T-helper 1 cell (primary cell): ENCODE measurements at regions not wholly inside any gene's neighbourhood (a gene's known extent, or its start where the extent isn't known, plus 50 kb on each side); places are given as distances from the start of the nearest gene placed in this dataset.

Experiments
- DNase-seq, 5 donors: peaks; one replicate each; pipeline ENCODE4 v3.0.0-alpha.2; 2012 to 2020

DNA sequence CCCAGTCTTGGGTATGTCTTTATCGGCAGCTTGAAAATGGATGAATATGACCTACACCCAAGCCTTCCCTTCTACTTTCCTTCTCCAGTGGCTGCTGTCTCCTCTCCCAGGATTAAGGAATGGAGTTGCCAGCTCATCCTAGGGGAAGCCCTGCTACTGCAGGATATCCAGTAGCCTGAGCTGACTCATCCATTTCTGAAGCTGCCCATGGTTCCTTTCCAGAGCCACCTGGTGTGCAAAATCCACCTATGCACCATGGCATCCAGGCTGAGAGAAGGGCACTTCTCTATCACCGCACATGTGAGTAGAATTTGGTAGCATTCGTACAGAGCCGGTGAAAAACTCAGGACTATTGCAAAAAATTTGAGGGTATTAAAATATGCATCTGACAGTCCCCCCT lies 290.8 kb downstream of the YTHDC2 start:
- no peak for DNase-seq

DNA sequence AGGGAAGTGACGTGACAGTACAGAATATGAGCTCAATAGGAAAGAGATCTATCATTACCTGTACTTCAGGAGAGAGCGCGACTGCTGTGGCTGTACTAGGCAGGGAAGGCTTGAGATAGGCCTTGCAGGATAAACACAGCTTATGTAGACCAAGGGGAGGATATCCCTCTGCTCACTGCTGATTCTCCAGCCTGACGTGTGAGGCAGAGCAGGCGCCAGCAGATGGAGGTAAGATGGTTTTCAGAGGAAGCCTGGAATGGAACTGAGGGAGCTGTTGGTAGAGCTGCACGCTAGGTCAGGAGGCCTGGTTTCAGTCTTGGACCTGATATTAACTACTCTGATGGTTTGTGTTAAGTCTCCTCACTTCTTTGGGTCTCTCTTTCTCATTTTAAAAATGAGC lies 291.4 kb downstream of the YTHDC2 start:
- no peak for DNase-seq

DNA sequence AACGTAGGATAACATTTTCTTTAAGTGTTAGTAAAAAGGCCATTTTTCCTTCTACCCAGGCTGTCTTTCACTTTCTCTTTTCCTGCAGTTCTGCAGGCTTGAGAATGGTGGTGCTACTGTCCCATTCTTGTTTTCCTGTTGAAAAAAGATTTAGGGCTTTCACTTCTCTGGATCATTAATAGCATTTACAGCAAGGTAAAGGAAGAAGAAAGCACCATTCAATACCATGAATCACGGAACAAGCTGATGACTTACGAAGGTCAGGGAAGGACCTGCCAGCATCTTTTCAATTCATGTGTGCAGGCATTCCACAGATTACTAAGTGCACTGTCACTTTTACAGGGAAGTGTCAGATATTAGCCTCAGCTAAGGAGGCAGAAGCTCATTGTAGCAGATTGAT lies 292.8 kb downstream of the YTHDC2 start:
- no peak for DNase-seq

DNA sequence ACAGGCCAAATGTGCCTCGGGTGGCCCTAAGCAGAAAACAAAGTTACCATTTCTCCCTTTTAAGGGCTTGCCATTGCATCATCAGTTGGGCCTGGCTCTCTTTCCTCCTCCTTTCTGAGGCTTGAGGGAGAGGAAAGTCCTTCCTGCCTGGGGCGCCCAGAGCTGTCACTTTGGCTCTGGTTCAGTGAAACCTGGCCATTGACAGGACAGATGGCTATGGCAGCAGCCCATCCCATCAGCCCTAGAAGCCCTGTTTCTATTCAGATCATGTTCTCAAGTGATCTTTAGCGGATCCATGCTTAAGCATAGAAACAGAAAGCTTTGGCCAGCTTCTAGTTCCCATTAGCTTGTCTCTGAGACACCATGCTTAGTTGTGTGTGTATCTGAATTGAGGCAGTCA lies 293.4 kb downstream of the YTHDC2 start:
- no peak for DNase-seq

DNA sequence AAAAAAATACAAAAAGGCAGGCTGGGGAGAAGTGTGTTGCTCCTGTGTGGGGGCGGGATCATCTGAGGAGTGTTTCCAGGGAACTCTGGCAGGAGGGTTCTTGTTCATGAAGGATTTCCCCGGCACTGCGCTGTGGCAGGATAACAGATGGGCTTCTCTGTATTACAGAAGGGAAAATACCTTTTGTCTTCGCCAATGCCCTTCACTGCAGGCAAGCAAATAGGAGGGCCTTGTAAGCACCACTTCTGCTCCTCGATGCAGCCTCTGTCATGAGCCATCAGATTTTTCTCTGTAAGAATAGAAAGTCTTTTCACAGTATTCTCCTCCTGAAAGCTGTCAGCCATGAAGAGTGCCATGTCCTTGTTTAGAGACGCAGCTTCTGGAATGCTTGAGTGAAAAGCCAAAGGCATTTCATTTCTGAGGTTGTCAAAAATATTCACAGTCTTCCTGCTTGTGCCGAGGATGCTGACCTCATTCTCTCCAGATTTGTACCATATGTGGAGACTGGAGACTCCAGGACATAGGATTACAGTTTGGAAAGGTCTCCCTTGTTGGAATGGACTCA lies 294.0 kb downstream of the YTHDC2 start:
- no peak for DNase-seq

DNA sequence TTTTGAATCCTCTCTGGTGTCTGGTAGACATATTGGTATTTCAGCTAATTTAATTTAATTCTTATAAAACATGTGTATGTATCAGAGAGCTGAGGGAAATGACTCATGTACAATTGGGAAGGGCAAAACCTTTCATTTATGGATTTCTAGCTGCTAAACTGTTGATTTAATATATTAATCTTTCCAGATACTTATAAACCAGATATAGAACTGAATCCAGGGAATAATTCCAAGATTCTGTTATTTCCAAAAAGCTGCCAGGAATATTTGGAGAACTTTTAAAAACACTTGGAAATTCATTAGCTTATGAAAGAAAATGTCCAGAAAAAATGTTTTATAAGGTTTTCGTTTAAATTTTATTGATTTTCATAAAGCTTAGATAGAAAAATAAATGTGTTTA lies 295.5 kb downstream of the YTHDC2 start:
- DNase-seq, result no peak

DNA sequence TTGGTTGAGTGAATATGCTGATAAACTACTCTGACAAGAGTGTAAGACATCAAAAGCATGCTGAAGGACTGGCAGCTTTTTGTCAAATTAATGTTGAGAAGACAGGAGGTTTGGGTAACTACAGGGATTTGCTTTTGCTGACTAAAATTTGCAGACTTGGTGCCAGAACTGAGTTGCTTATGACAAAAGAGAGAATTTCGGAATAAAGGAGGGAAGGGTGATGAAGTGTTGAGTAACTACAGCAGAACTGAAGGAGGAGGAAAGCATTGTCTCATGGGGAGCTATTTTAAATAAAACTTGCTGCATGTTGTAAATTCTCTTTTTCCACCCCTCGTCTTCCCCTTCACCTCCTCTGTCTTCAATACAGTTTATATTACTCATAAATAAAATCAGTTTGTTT lies 296.1 kb downstream of the YTHDC2 start:
- no peak for DNase-seq

DNA sequence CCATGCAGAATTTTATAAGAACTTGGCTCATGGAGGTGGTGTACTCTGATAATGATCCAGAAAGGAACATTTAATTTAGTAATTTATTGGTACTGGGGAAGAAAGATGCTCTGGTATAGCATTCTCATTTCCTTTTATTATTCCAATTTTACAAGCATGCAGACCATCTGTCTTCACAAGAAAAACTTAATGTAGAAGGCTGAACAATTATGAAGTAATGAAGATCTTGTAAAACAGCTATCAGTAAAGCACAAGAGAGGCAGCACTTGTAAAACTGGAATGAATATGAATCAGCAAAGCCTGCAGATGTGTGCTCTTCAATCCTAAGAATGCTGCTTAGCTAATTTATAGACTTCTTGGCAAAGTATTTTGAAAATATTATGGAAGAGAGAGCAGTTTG lies 300.0 kb downstream of the YTHDC2 start:
- no peak for DNase-seq

DNA sequence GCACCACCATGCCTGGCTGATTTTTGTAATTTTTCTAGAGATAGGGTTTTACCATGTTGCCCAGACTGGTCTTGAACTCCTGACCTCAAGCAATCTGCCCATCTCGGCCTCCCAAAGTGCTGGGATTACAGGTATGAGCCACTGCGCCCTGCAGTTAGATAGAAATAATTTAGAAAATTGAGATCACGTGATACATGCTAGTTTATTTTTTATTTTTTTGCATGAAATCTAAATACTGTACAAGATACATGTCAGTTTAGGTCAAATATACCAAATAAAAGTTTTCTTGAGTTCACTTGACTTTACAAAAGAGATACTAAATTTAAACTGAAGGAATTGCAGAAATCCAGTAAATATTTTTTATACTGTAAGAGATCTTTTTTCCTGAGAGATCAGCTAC lies 304.2 kb downstream of the YTHDC2 start:
- no peak for DNase-seq

DNA sequence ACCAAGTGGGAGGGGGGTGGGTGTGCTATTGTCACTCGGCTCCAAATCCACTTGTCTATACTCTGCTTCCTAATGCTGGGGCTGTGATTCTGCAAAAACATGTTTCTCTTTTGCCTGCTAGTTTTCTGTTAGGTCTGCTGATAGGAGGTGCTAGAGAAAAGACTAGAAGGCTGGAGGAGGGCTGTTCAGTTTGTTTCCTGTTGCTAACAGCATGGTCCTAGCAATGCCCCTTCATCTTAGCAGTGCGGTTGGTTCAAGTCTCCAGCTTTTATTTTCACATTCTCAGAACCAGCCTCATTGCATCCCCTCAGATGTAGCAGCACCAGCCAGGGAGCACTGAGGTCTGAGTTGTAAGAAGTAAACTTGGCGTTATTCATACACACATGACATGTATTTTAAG lies 310.2 kb downstream of the YTHDC2 start:
- no peak for DNase-seq

DNA sequence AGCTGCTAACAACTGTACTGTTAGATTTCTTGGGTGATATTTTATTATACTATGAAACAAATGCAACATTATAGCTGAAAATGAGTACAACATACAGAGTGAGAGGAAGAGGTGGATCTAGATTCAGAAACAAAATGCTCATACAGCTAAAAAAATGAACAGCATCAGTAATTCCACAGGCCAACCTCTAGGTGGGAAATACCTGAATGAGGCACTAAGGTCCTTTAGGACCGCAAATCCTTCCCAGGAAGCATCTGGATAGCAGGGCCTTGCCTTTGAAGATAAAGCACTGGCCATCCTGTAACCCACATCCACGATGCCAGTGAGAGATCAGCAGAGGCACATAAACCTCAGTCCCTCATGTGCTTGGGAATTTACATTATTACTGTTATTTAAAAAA lies 310.8 kb downstream of the YTHDC2 start:
- DNase-seq, result no peak

DNA sequence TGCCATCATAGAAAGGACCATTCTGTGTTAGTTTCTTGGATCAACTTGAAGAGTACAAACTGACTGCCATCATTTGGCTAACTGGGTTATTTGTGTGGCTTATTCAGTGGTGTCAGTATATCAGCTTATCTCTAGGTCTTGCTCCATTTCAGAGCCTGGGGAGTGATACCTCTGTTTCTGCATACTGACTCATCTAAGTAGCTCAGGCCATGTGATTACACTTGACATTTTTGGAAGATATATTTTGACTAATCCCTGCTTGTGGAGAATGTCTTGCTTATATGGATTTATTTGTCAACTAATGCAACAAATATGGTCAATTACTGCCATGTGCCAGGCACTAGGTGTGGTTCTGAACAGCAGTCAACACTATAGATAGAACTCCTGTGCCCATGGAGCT lies 311.7 kb downstream of the YTHDC2 start:
- no peak for DNase-seq

DNA sequence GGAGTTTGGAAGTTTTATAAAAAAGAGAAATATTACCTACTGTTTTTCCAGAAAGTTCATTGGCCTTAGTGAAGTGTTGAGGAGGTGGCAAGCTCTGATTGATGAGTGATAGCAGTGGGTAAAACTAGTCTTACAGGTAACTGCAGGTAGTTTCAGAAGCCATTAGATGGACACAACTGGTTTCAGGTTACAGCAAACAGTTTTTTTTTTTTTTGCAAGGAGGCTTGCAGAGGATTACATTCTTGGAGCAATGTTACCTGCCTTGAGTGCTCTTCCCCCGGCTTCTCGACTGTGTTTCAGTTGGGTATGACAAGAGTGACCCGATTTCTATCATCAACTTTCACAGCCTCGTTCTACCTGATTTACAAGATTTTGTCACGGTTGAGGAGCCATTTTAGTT lies 333.4 kb downstream of the YTHDC2 start:
- no peak for DNase-seq

DNA sequence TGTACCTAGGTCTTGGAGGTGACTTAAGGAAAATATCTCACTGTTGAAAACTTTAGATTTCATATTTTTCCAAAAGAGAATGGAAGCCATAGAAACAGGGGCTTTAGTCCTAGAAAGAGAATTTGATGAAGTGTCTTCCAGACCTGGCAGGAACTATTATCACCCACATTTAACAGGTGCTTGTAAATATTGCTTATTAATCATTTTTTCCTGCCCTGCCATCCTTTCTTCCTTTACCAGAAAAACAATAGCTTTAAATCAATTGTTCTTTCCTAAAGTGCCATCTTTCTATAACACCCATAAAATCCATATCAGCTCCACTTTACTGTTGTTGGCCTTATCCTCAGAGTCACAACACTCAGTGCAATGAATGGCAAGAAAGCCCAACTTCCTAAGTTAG lies 350.9 kb downstream of the YTHDC2 start:
- DNase-seq, result no peak

DNA sequence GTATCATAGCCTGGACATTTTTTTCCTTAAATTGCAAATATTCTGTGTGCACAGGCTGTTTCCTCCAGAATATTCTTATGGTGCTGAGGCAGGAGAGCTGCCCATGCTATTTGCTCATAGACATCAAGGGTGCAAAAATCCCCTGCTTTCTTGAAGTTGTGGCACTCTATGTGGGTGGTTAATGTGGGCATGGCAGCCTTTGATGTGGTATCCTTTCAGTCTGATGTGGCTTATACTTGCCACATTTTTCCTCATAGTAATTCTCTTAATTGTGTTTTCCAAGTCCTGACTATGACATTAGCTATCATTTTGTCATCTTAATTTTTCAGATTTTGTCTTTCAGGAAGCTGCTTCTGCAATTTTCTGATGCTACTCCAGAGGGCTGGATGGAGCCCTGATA lies 353.3 kb downstream of the YTHDC2 start:
- DNase-seq, result no peak

DNA sequence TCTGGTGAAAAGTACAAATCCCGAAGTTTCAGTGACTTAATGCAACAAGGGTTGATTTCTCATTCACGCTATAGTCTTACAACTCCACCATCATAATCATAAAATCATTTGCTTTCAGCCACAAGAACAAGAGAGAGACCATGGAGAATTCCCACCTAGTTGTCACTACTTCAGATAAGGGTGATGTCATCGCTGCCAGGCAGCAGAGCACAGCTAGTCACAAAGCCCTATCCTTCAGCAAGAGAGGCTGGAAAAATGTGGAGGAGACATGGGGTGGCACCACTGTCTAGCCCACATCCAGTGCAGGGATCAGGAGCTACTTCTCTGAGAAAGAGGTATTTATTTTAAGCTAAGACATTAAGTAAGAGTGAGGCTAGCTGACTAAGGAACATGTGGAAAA lies 356.1 kb downstream of the YTHDC2 start:
- DNase-seq, result no peak

DNA sequence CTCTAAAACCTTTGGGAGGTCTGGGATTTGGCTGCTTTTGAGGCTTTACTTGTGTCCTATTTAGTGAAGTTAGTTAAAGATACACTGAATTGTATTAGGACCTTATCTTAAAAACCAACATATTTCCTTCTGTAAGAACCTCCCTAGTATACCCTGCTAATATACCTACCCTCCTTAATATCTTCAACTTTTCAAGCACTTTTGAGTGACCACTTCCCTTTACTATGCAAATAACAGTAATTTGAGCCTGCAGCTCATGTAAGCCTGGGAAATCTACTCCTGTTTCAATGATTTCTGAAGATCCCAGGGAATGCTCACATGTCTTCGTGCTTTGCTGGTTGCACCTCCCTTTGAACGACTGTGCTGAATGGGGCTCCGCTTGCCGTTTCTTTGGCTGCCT lies 358.5 kb downstream of the YTHDC2 start:
- DNase-seq, result no peak

DNA sequence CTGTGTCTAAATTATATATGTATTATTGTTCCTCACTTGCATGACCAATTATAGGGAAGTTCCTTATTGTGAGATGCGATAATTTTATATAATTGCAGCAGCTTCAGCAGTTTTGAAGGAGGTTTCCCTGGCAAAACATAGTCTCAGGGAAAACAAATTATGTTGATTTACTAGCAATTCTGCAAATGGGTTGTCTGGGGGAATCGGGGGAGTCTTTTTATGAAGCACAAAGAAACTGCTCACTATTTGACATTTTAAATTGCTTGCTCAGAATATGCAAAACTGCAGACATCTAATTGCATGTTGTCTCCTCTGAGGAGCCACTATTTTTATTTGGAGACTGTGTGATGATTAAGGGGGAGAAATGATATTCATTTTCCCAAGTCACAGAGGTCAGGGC lies 361.6 kb downstream of the YTHDC2 start:
- DNase-seq, result no peak

DNA sequence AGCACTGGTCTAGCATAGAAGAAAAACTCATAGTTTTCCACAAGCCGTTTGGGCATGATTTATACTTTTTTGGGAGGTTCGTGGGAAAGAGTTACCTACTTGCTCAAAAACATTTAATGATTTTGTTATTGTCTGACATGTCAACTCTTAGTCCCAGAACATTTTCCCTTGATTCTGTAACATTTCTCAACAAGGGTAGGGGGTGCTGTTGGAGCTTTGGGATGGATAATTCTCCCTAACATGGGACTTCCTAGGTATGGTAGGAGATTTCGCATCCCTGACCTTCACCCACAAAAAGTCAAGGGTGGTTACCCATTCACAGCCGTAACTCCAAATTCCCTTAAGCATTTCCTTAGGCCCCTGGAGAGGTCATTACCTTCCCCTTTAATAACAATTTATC lies 378.0 kb downstream of the YTHDC2 start:
- no peak for DNase-seq

DNA sequence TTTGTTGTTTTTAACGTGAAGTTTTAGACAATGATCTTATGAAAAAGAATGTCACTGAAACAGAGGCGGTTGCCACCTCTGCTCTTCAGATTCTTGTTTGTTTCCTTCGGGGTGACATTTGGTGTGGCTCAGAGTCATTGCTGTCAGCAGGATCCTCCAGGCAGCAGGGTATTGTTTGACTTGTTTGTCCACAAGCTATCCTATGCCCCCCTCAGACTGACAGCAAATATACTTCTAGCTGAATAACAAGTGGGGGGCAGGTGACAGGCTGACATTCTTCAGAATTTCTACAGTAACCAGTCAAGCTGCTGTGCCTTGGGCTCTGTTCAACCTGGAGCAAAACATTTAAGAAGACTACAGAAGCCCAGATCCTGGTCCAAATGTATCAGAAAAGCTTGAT lies 383.3 kb downstream of the YTHDC2 start:
- no peak for DNase-seq

DNA sequence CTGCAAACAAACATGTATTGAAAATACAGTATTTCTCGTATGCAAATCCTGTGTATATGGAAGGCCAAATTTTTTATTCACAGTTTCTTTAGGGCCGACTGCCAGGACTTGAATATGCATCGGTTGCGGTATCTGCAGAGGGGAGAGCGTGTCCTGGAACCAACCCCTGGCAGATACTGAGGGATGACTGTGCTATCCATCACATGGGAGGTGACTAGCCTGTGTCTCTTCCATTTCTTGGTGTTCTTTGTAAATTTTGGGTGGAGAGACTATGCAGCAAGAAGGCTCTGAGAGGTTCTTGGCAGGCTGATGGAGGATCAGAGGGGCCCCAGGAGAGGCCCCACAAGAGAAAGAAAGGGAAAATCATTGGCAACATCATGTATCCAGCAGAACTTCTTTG lies 384.3 kb downstream of the YTHDC2 start:
- DNase-seq, result no peak

DNA sequence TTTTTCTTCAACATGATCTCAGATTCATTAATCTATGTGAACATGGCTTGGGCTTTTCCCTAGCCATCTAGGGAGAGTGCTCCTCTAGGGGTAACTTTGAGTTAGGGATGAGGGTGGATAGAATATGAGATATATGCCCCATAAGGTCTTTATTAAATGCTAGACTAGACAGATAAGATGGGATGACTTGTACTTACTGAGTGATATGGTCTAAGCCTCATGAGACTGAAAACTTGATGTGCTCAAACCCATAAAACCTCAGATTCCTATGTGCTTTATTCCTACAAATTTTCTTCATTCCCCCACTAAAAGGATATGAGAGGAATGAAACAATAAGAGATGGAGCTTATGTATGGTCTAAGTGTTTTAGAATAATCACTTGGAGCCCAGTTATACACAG lies 386.6 kb downstream of the YTHDC2 start:
- no peak for DNase-seq

DNA sequence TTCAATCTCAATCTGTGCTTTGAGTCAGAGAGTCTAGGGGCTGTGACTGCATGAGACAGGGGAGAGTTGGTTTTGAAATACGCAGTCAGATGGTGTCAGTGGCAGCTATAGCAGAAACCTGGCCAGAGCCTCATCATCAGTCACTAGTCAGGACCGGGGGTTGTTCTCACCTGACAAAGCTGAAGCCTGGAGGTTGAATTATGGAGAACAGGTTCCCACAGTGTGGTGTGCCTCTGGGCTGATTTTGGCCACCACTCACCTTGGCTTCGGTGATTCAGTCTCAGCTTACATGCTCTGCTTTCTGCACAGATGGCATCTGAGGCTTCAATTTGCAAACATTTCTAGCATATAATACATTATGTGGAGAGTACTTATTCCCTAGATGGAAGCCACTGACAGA lies 387.3 kb downstream of the YTHDC2 start:
- DNase-seq, result no peak

DNA sequence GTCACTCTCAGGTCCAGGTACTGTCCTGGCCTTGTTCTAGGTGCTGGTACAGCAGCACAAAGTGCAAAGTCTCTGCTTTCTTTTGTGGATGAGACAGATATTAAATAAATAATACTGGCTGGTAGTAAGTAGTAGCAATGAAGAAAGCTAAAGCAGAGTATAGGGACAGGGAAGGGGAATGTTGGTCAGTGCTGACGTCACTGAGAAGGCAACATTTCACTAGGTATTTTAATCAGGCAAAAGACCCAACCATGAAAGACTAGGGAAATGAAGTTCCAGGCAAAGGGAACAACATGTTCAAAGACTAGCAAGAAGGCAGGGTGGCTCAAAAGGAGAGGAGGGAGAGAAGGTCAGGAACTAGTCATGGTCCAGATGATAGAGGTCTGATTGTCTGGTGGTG lies 388.2 kb downstream of the YTHDC2 start:
- no peak for DNase-seq

DNA sequence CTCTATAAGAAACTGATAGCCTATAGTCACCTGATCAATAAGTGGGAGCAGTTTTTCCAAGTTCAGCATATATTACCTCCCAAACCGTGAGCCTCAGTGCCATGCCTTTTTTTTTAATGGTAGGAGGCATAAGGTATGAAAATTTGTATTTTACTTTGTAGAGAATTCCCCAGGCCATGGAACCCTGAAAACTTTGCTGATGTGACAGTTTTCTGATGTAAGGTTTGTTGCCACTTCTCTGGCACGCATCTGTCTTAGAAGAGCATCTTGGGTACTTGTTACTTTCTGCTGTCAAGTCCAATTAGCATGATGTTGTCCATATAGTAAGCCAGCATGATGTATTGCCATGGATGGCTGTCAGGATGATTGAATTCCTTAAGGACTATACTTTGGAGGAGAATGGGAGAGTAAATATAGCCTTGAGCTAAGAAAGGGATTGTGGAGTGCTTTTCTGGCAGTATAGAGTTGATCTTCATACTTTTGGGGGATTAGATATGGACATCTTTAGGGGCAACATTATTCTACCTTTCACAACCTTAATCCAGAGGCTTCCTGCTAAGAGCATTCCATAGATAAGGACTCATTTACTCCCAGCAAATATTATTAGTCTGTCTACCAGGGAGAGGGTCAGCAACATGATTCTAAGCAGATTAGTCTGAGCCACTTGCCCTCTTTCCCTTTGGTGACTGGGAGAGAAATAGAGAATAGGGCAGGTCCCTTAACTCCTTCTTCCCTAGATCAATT lies 389.6 kb downstream of the YTHDC2 start:
- no peak for DNase-seq
